Choroid plexus epithelial cell (primary cell): ENCODE measurements at regions not wholly inside any gene's neighbourhood (a gene's known extent, or its start where the extent isn't known, plus 50 kb on each side); places are given as distances from the start of the nearest gene placed in this dataset.
"Not testable (repeated sequence)": the region's sequence is repeated elsewhere in the genome, so short reads cannot be mapped to it uniquely, and the experiment has no call there.

Experiments used
- DNase-seq: peaks from one replicate; pipeline ENCODE4 v3.0.0-alpha.2; 2010; ENCODE audit warnings: low read depth
- H3K4me3 ChIP-seq: 2 replicates; pipeline ENCODE4 v1.5.1; 2011; ENCODE audit warnings: low read depth, mild to moderate bottlenecking, control low read depth, low read length, moderate library complexity
- CTCF ChIP-seq: conservative IDR thresholded peaks from 2 replicates; pipeline ENCODE4 v1.5.1; 2011; ENCODE audit warnings: low read depth, mild to moderate bottlenecking, control low read depth, inconsistent platforms, low read length, moderate library complexity

GRCh38 chr13:50615234-50615633 is 228.3 kb downstream of the DLEU7 start:
- H3K4me3 ChIP-seq = no peak overlapping the region
- no peak for TF ChIP-seq CTCF
- no peak for DNase-seq

- peak; percentile 68 for DNase-seq
- TF ChIP-seq CTCF = no peak
- H3K4me3 ChIP-seq = no peak overlapping the region
Observed at GRCh38 chr13:50616101-50616500, 227.4 kb downstream of the DLEU7 start.

GRCh38 chr13:50617134-50617721 is 226.3 kb downstream of the DLEU7 start:
- TF ChIP-seq CTCF = no peak
- no peak overlapping the region for H3K4me3 ChIP-seq
- DNase-seq = peak; percentile 38

GRCh38 chr13:50618206-50618605 is 225.3 kb downstream of the DLEU7 start:
- no peak for DNase-seq
- no peak overlapping the region for H3K4me3 ChIP-seq
- TF ChIP-seq CTCF = no peak

GRCh38 chr13:50626101-50626547 is 217.4 kb downstream of the DLEU7 start:
- no peak for TF ChIP-seq CTCF
- no peak overlapping the region for H3K4me3 ChIP-seq
- peak; percentile 96 for DNase-seq

GRCh38 chr13:50627111-50627510 is 216.4 kb downstream of the DLEU7 start:
- DNase-seq = peak; percentile 87
- TF ChIP-seq CTCF = no peak
- no peak overlapping the region for H3K4me3 ChIP-seq

- H3K4me3 ChIP-seq, DNase-seq: not testable (repeated sequence)
Observed at GRCh38 chr13:50628512-50628911, 215.0 kb downstream of the DLEU7 start.
